GM23248 (cell line): ENCODE measurements at regions not wholly inside any gene's neighbourhood (a gene's known extent, or its start where the extent isn't known, plus 50 kb on each side); places are given as distances from the start of the nearest gene placed in this dataset.

ENCODE experiments used
- EZH2 ChIP-seq: fragments of 200-600 bp; sonication (generic); IDR thresholded peaks from 2 replicates; pipeline ENCODE4 v1.6.1; 2018; ENCODE audit warnings: antibody characterized with exemption, mild to moderate bottlenecking; ENCODE audit not compliant: insufficient read depth, poor library complexity, severe bottlenecking
- EZH2phosphoT487 ChIP-seq: fragments of 200-600 bp; sonication (generic); IDR thresholded peaks from 2 replicates; pipeline ENCODE4 v1.6.1; 2018; ENCODE audit warnings: antibody characterized with exemption, moderate library complexity, mild to moderate bottlenecking, low read depth; ENCODE audit not compliant: insufficient read depth

GRCh38 chr14:86288336-86288735 lies 758.4 kb downstream of the FLRT2 start:
- TF ChIP-seq EZH2 (no peak), EZH2phosphoT487 (no peak)
